ENCODE measurements at regions not wholly inside any gene's neighbourhood (a gene's known extent, or its start where the extent isn't known, plus 50 kb on each side); places are given as distances from the start of the nearest gene placed in this dataset.

DNA sequence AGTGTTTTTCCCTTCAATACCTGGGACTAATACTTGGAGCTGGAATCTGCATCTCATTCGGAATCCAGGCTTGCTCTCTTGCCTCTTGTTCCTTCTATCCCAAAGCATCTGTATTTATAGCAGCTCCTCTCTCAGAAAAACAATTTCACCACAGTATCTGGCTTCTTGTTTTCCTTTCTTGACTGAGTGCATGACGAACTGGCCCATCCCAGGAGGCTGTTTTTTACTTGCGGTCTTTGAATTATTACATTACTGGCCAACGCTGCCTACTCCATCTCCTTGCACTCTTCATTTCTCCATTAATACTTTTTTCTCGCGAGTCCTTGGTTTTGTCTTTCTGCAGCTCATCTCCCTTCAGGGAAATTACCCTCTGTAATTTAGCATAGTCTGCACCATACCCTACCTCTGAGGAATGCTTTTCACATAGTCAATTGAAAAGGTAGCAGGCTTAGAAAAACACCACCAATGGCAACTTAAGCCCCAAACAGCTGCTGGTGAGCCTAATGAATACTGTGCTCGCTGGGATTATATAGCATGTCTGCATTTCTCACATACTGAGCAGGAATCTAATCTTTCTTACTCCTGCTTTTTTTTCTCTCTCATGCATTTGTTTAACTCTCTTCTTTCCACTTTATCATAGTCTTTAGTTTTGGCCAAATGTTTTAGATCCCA lies 277.4 kb upstream of the SESN3 start:
- DNase-seq: no peak

DNA sequence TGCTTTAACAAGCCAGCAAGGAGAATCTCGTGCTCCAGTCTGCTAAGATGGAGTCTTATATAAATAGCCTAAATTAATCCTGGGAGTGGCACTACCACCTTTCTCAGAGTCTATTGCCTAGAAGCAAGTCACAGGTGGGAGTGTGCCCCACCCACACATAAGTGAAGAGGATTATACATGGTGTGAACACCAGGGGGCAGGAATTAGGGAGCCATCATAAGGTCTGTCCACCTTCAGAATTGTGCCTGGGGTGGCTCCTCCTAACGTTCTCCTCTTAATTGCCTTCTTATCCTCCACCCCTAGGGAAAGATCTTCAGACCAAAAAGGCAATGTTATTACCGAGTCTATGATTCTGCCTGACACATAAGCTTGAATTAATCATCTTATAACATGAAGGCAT lies 276.8 kb upstream of the SESN3 start:
- no peak for DNase-seq

DNA sequence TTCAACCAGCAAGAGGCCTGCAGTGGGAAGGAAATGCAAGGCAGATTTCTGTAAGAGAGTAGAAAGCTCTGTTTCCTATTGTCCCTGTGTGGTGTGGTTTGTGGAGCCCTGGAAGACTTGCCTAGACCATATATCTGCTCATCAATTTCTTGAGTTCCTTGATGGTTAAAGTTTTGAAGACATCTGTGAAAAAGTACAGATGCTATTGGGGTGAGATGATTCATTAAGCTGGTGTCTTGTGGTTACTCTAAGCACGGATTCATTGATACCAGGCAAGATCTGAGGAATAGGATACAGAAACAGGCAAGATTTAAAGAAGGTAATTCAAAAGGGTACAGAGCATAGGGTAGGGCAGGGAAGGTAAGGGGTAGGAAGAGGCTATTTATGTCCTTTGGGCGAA lies 275.8 kb upstream of the SESN3 start:
- peak; percentile 70 for DNase-seq

DNA sequence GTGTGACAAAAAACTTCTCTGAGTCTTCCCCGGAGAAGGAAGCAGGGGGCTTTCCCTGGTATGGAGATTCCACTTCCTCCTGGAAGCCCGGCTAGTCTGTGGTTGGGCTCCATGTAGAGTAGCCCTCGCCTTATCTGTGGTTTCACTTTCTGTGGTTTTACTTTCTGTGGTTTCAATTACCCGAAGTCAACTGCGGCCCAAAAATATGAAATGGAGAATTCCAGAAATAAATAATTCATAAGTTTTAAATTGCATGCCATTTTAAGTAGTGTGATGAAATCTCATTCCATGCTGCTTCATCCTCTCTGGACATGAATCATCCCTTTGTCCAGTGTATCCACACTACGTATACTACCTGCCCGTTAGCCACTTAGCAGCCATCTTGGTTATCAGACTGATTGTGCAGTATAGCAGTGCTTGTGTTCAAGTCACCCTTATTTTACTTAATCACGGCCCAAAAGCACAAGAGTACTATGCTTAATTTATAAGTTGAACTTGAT lies 275.0 kb upstream of the SESN3 start:
- peak; percentile 73 for DNase-seq

DNA sequence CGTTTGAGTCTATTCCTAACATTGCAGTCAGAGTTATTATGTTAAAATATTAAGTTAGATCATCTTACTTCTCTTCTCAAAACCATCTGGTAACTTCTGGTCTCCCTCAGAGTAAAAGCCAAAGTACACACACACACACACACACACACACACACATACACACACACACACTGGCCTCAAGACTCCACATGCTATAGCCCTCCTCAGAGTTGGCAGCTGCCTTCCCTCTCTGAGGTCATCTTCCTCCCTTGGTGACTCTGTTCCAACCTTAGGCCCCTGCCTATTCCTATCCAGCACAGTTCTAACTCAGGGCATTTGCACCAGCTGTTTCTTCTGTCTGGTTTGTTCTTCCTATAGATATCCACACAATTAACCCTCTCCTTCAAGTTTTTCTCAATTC lies 272.0 kb upstream of the SESN3 start:
- DNase-seq: no peak

DNA sequence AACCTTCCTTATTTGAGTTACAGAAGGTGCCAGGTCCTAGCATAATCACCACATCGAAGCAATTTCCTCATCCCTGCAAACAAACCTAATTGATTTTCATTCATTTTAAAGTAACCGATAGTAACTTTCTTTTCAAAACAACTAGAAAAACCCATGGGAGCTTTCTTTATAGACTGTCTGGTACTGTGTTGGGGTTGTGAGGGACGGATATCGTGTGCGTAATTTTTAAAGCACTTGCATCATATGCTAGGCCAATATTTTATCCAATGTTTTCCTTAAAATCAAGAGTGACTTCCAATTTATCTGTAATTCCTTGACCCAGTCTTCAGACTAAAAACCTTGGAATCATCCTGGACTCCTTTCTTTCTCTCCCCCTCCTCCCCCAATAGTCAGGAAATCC lies 271.5 kb upstream of the SESN3 start:
- no peak for DNase-seq

DNA sequence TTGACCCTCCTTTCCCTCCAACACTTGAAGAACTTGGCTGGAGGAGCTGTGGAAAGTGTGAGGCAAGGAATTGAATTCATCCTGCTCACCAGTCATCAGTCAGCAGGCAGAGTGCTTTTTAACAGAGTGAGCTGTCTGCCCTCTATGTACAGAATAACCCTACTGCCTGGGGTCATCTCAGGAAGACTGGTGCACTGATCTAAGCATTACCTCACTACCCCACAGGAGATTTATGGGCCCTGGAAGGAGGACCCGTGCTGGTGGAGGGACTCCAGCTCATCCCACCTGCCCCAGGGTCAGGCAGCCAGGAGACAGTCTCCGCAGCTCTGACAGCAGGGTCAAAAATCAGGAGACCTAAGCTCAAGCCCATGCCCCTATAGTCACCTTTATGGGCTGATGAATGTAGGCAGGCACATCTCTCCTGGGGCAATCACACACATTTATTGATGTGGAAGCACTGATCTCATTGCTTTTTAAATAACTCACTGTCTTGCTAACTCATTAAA lies 270.8 kb upstream of the SESN3 start:
- no peak for DNase-seq

DNA sequence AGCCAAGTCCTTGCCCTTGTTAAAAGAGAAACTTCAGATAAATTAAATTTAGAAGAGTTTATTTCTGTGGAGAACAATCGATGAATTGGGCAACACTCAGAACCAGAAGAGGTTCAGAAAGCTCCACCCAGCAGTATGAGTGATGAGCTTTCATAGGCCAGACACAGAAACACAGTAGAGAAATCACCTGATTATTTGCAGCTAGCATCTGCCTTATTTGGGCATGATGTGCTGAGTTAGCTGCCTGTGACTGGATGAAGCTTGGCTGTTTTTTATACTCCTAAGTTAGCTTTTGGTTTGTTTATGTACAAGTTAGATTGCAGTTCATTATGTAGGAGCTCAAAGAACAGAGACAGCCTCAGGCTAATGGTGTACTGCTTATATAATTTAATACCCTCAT lies 269.5 kb upstream of the SESN3 start:
- no peak for DNase-seq

DNA sequence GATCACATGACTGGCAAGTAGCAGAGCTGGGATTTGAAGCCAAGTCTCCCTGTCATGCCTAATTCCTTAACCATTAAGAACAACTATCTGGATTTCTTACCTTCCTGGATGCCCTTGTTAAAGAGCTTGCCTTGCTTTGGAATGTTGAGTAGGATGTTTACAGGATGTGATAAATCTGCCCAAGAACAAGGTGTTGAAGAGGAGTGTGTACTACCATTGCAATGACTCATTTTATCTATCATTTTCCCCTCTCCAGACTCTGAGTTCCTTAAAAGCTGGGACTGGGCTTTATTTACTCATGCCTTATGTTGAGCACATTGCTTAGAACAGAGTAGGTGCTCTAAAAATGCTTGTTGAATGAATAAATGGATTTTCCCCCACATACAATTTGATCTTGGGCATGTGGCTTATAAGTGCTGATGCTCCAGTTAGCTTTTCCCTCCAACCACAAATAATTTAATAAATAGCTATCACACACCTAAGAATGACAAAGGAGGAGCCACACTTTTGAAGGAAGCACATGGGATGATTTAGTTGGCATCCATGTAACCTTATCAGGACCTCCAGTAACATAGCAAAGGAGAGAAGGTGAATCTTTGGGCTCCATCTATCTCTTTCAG lies 268.6 kb upstream of the SESN3 start:
- DNase-seq: peak; percentile 65

DNA sequence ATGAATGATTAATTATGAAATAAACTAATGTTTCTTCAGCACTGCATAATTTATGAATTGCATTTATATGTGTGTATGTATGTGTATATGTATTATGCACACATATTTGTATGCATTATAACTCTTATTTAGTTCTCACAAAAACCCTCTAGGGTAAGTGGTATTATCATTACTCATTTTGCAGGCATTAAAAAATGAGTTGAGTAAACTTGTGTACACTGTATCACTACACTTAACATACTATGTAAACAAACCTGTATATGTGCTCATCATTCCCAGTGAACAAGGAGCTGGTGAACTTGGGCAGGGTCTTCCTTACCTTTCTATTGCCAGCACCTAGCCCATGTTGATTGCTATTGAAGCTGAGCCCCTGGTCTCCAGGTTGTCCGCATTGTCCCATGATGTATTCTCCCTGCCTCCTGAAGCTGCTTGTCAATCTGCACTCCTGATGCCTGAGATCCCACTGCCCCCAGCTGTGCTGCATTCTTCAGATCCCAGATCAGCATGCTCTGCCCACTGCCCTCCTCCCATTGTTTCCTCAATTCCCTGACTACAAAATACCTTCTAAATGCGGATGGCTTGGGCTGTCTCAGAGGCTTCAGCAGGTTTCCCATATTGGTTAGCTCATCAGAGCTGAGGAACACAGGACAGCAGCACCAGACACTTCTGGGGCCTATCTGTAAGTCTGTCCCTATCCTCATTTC lies 267.9 kb upstream of the SESN3 start:
- DNase-seq: no peak

DNA sequence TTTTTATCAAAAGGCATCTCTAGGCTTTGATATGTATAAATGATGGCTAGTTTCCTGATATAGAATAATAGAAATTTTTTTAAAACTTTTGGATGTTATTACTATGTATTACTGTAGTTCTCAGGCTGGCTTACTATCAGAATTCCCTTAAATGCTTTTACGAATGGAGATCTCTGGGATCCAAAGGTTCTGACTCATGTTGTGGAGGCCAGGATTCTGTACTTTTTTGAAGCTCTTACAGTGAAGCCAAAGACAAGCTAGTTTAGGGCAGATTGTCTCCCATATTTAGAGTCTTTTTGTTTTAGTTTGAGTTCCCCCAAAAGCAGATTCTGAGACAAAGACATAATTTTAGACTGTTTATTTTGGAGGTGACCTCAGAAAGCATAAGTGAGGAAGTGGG lies 265.9 kb upstream of the SESN3 start:
- DNase-seq: no peak

DNA sequence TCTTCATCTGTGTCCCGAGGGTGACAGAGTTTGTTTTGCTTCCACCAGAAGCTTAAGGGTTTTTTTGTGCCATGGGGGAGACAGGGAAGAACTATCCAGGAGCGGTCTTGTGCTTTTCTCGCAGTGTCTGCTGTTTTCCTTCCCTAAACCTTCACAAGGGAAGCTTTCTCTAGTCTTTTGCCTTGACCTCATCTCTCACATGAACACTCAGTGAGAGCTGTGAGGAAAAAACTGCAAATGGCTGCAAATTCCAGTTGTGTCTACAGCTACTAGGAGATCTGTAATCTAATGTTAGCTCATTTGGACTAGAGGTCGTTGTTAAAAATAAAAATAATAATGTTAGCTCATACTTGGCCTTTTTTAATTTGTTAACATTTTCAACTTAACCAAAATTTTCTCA lies 264.7 kb upstream of the SESN3 start:
- no peak for DNase-seq

DNA sequence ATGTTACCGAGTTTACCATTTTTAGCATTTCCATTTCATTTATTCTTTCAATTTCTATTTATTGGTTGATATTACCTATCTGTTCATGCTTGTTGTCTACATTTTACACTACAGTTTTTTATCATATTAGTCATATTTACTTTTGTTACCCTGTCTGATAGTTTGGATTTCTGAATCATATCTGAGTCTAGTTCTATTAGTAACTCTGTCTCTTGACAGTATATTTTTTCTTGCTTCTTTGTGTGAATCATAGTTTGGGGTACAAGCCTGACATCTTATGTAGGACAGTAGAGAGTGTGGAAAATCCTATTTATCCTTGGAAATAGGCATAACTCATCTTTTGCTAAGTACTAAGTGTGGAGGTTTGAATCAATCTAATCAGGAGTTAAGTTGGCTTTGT lies 263.9 kb upstream of the SESN3 start:
- DNase-seq: no peak

DNA sequence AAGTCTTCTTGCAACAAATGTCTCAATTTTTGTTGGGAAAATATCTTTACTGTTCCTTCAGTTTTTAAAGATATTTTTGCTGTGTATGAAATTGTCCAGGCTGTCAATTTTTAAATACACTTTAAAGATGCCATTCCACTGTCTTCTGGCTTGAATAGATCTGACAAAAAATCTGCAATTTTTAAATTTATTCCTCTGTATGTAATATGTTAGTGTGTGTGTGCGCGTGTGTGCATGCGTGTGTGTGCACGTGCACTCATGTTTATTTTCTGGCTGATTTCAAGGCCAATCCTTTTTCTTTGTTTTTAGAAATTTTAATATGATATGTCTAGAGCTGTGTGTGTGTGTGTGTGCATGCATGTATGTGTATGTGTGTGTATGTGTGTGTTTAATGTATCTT lies 263.2 kb upstream of the SESN3 start:
- no peak for DNase-seq

DNA sequence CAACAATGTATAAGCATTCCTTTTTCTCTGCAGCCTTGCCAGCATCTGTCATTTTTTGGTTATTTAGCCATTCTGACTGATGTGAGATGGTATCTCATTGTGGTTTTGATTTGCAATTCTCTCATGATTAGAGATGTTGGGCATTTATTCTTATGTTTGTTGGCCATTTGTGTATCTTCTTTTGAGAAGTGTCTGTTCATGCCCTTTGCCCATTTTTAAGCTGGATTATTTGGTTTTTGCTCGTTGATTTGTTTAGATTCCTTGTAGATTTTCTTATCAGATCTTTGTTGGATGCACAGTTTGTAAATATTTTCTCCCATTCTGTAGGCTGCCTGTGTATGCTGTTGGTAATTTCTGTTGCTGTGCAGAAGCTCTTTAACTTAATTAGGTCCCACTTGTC lies 259.6 kb upstream of the SESN3 start:
- no peak for DNase-seq

DNA sequence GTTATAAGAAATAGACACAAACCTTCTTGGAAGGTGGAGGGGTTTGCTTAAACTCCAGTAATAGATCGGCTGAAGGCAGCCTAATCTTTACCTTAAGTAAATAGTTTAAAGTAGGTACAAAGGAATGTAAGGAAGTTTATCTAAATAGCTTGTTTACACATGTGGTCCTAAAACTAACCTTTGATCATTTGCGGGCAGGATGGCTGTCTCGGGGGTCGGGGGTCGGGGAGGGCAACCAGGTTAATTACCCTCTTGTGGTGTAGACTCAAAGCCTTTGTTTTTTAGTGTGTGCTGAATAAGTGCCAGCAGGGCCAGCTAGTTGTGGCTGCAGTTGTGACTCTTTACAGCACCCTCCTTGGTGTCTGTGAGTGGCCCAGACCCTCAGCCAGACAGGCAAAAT lies 256.9 kb upstream of the SESN3 start:
- DNase-seq: no peak

DNA sequence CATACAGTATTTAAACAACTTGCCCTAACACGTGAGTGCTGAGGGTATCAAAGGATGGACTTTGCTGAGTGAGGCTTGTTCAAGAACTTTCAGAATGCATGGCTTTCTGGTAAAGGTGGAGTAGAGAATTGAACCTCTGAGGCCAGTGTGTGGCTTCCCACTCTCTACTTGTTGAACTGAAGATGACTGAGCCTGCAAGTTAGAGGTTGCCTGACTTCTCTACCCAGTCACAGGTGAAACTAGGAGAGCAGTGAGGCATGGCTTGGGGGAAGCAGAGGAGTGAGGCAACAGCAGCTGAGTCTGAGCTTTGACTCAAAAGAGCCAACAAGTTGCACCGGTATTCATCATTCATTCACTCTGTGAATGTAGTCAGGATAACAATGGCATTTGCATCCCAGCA lies 256.4 kb upstream of the SESN3 start:
- no peak for DNase-seq

DNA sequence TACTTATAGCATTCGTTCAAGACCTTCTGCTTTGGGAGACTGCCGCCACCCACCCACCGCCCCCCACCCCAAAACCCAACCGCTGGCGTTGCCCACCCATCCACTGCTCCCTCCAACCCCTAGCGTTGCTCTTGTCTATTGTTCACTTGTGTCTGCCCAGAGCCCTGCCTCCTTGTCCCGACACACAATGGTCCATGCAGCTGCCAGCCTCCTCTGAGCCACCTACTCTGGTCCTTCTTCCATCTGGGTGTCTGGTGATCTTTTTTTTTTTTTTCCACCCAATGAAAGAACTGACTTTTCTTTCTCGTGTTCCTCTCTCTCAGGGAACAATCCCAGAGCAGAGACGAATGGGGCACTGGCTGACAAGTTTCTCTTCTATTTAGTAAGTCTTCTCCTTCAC lies 256.0 kb upstream of the SESN3 start:
- DNase-seq: no peak

DNA sequence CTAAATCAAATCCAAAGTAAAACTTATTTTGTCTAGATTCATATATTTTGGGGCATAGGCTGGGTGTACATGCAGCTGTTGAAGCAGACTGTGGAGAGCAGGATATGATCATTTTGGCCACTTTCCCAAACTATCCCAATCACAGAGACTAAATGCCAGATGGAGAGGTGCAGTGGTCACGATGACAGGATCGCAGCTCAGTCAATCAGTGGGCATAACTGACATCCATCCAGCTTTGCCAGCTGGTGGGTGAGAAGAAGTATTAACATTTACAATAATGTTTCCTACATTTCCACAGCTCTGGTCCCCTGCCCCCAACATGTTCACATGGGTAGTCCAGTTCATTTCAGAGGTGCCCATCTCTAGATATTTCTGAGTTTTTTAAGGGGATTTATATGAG lies 255.5 kb upstream of the SESN3 start:
- DNase-seq: no peak

DNA sequence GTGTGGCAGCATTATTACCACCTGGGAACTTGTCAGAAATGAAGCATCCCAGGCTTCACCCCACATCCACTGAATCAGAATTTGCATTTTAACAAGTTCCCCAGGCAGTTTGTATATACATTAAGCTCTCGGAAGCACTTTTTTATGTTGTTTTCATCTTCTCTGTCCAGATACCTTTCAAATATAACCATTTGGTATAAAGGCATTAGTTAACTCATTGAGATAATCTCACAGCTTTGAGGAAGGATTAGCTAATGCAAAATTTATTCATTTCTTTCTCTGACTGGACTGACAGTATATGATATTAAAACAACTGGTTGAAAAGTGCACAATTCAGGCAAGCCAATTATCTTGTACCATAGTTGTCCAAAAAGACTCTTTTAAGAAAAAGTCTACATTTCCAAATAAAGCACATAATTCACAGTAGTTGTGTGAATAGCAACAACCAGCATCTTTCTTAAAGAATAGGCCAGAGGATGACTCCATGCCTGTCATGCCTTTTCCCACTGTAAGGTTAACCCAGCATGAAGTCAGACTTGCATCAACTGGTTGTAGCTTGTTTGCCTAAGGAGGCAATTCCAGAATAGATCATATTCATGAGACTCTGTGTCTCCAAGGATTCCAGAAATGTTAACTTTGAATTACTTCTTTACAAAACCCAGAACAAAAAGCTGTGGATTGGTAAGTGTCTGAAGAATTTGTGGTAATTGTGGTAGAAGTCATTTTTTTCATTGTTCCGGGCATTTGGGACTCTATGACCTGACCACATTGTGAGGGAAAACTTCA lies 254.3 kb upstream of the SESN3 start:
- DNase-seq: no peak

DNA sequence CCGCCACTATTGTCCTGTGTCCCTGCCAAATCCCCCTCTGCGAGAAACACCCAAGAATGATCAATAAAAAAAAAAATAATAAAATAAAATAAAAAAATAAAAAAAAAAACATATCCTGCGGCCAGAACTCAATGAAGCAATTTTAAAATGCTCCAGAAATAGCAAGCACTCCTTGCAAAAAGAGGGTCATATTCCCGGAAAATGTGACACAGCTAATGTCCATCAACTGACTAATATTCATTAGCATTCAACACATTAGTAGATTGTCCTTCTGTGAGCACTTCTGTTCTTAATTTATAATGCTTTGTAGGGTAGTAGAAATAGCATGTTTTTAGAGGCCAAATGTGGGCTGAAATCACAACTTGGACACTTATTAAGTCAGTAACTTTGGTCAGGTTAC lies 252.3 kb upstream of the SESN3 start:
- DNase-seq: no peak

DNA sequence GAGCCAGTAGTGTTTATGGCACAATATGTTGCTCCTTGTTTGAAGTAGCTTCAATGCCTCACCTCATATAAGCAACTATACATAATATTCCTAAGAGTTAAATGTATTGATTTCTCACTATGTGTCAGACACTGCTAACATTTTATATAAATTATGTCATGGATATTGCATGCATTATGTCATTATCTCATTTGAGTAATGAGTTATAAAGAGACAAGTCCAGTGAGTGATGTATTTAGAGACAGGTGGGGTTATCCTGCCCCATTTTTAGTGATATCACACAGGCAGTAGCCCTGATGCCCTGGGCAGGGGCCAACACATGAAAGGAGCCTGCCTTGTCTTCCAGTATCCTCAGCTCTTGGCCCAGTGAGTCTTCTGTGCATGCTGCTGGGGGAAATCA lies 247.0 kb upstream of the SESN3 start:
- no peak for DNase-seq

DNA sequence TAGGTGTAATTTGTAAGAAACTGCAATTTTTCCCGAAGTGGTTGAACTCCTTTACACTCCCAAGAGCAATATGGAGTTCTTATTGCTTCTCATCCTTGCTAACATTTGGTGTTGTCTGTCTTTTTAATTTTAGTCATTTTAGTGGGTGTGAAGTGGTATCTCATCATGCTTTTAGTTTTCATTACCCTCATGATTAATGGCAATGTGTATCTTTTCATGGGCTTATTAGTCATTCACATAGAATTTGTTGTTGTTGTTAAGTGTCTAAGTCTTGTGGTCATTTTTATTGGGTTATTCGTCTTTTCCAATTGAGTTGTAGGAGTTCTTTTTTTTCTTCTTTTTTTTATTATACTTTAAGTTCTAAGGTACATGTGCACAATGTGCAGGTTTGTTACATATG lies 238.3 kb upstream of the SESN3 start:
- DNase-seq: peak; percentile 35

All from HCEC 1CT (cell line).